Tibial nerve (tissue), 4 donors: ENCODE measurements at regions not wholly inside any gene's neighbourhood (a gene's known extent, or its start where the extent isn't known, plus 50 kb on each side); places are given as distances from the start of the nearest gene placed in this dataset.

Experiments used
- CTCF ChIP-seq, 5 experiments: fragments of 200-600 bp in 3 of 5; fragments of 450-650 bp in 2 of 5; sonication (generic) in 3 of 5; IDR thresholded peaks; one replicate each; pipeline ENCODE4 v1.5.1; 2016 to 2019; ENCODE audit warnings: antibody characterized with exemption in 5 of 5, mild to moderate bottlenecking in 3 of 5, moderate library complexity in 2 of 5
- EP300 ChIP-seq, 2 donors: sonication (generic); formaldehyde crosslinking; IDR thresholded peaks; one replicate each; pipeline ENCODE4 v1.6.1; 2017; ENCODE audit warnings: antibody characterized with exemption in 2 of 2, mild to moderate bottlenecking in 1 of 2

DNA sequence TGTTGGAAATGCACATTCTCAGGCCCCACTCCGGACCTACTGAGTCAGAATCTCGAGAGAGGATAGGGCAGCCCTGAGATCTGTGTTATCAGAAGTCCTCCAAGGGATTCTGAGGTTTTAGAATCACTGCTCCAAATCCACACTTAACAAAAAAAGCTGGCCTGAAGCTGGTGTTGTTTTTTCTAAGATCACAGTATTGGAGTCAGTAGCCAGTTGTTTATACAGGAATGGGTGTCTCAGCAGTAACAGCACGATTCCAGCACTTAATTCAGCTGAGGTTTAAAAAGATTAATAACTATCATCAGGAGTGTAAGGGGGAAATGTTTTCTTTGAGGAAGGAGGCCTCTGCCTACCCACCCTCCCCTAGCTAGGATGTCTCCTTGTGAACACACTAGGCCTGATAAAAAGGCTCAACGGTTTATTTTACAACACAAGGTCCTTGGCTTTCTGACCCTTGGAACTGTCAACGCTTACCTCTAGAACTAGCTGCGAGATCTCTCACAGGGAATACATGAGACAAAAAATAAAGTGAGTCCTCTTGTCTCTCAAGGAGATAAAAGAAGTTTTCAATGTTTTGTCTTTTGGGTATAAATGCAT lies 505.4 kb downstream of the CD83 start:
- no peak for TF ChIP-seq CTCF (IDR thresholded peaks at IDR 0.05)
- no peak for TF ChIP-seq EP300 (IDR thresholded peaks at IDR 0.05)
